ENCODE measurements at regions not wholly inside any gene's neighbourhood (a gene's known extent, or its start where the extent isn't known, plus 50 kb on each side); places are given as distances from the start of the nearest gene placed in this dataset.

- Histone ChIP-seq H4K20me1 (ENCODE audit: insufficient read depth, low read length) (no peaks in the 10 kb centered on the region), H3K9ac (ENCODE audit: insufficient read depth, low read length, poor library complexity, severe bottlenecking) (no peak overlapping the region), H3K27ac (ENCODE audit: low read depth in 1 of 2, low read length in 2 of 2) (no peak overlapping the region), H3K9me3 (replicated peaks in 1 of 2; ENCODE audit: control insufficient read depth in 1 of 2, insufficient read depth in 1 of 2, low read length in 2 of 2) (no peaks in the 10 kb centered on the region), H3K4me1 (ENCODE audit: control insufficient read depth in 1 of 2, insufficient read depth in 2 of 2, low read length in 2 of 2) (no peaks in the 10 kb centered on the region), H3K4me2 (replicated peaks; ENCODE audit: extremely low read depth, low read length, poor library complexity, severe bottlenecking) (no peak overlapping the region), H3K36me3 (replicated peaks in 1 of 2; ENCODE audit: control insufficient read depth in 1 of 2, insufficient read depth in 2 of 2, low read length in 2 of 2) (no peaks in the 10 kb centered on the region), H3K4me3 (replicated peaks in 1 of 3; ENCODE audit: low read depth in 2 of 3, low read length in 3 of 3) (no peak overlapping the region), H2AFZ (ENCODE audit: insufficient read depth, low read depth, low read length, poor library complexity, severe bottlenecking) (no peak overlapping the region), H3K27me3 (ENCODE audit: control insufficient read depth in 2 of 2, insufficient read depth in 2 of 2, low read length in 2 of 2) (no peaks in the 10 kb centered on the region), H3K79me2 (ENCODE audit: insufficient read depth, low read length) (no peaks in the 10 kb centered on the region)
- intact Hi-C loops (cut with micrococcal nuclease) = no loop called here
- DNase-seq = no peak
- Mint-ChIP-seq H3K4me1 (no peaks in the 10 kb centered on the region), H3K27me3 (ENCODE audit: low read depth in 3 of 3) (peaks cover 1 to 2% (median 2%) of the 10 kb centered on the region in 3 donors), H3K9me3 (peaks cover 0 to 5% (median 0%) of the 10 kb centered on the region in 7 donors), H3K4me3 (no peak overlapping the region), H3K36me3 (no peaks in the 10 kb centered on the region), H3K27ac (no peak overlapping the region)
- 73% methylated on average over 2 of the region's 3 CpGs for WGBS (ENCODE audit: insufficient coverage)
- TF ChIP-seq CTCF (IDR thresholded peaks at IDR 0.05) = no peak
Measured at GRCh38 chr18:24593401-24593800, 133.0 kb downstream of the HRH4 start.

GRCh38 chr18:24593886-24594285, 133.4 kb downstream of the HRH4 start:
- Mint-ChIP-seq H3K36me3 (no peaks in the 10 kb centered on the region), H3K27me3 (ENCODE audit: low read depth in 3 of 3) (peaks cover 1 to 2% (median 2%) of the 10 kb centered on the region in 3 donors), H3K27ac (no peak overlapping the region), H3K4me3 (no peak overlapping the region), H3K4me1 (no peaks in the 10 kb centered on the region), H3K9me3 (peaks cover 0 to 5% (median 0%) of the 10 kb centered on the region in 7 donors)
- Histone ChIP-seq H3K9ac (ENCODE audit: insufficient read depth, low read length, poor library complexity, severe bottlenecking) (no peak overlapping the region), H3K27ac (ENCODE audit: low read depth in 1 of 2, low read length in 2 of 2) (no peak overlapping the region), H4K20me1 (ENCODE audit: insufficient read depth, low read length) (no peaks in the 10 kb centered on the region), H2AFZ (ENCODE audit: insufficient read depth, low read depth, low read length, poor library complexity, severe bottlenecking) (no peak overlapping the region), H3K4me2 (replicated peaks; ENCODE audit: extremely low read depth, low read length, poor library complexity, severe bottlenecking) (no peak overlapping the region), H3K36me3 (replicated peaks in 1 of 2; ENCODE audit: control insufficient read depth in 1 of 2, insufficient read depth in 2 of 2, low read length in 2 of 2) (no peaks in the 10 kb centered on the region), H3K79me2 (ENCODE audit: insufficient read depth, low read length) (no peaks in the 10 kb centered on the region), H3K4me3 (replicated peaks in 1 of 3; ENCODE audit: low read depth in 2 of 3, low read length in 3 of 3) (no peak overlapping the region), H3K4me1 (ENCODE audit: control insufficient read depth in 1 of 2, insufficient read depth in 2 of 2, low read length in 2 of 2) (no peaks in the 10 kb centered on the region), H3K27me3 (ENCODE audit: control insufficient read depth in 2 of 2, insufficient read depth in 2 of 2, low read length in 2 of 2) (no peaks in the 10 kb centered on the region), H3K9me3 (replicated peaks in 1 of 2; ENCODE audit: control insufficient read depth in 1 of 2, insufficient read depth in 1 of 2, low read length in 2 of 2) (no peaks in the 10 kb centered on the region)
- DNase-seq = no peak
- intact Hi-C loops (cut with micrococcal nuclease) = no loop called here
- TF ChIP-seq CTCF (IDR thresholded peaks at IDR 0.05) = no peak
- WGBS (ENCODE audit: insufficient coverage) = 100% methylated on average over 1 of the region's 4 CpGs

All from CD14-positive monocyte (primary cell).